HG02970 (cell line): ENCODE measurements at regions not wholly inside any gene's neighbourhood (a gene's known extent, or its start where the extent isn't known, plus 50 kb on each side); places are given as distances from the start of the nearest gene placed in this dataset.

Source experiments
- ATAC-seq: cut with Tn5 transposase; IDR thresholded peaks from one replicate; pipeline ENCODE4 v1.9.1; 2021; ENCODE audit warnings: mild to moderate bottlenecking, moderate library complexity, moderate number of reproducible peaks; ENCODE audit not compliant: unreplicated experiment, low FRiP score

- ATAC-seq = no peak
Measured at GRCh38 chr6:115729036-115729435, 331.7 kb downstream of the FRK start.

- ATAC-seq = no peak
Measured at GRCh38 chr6:115728171-115728570, 332.5 kb downstream of the FRK start.

GRCh38 chr6:115721564-115721963 lies 339.1 kb downstream of the FRK start:
- ATAC-seq = no peak

- ATAC-seq = no peak
Measured at GRCh38 chr6:115720900-115721299, 339.8 kb downstream of the FRK start.

GRCh38 chr6:115717472-115717871 lies 343.2 kb downstream of the FRK start:
- peak; percentile 23 for ATAC-seq

GRCh38 chr6:115717062-115717461 lies 343.6 kb downstream of the FRK start:
- peak; percentile 89 for ATAC-seq

- no peak for ATAC-seq
Measured at GRCh38 chr6:115712291-115712961, 348.3 kb downstream of the FRK start.

GRCh38 chr6:115708850-115709249 lies 351.8 kb downstream of the FRK start:
- ATAC-seq = no peak

- no peak for ATAC-seq
Measured at GRCh38 chr6:115706981-115707380, 353.7 kb downstream of the FRK start.

- no peak for ATAC-seq
Measured at GRCh38 chr6:115706324-115706723, 354.4 kb downstream of the FRK start.

- no peak for ATAC-seq
Measured at GRCh38 chr6:115704028-115704427, 356.7 kb downstream of the FRK start.

GRCh38 chr6:115691433-115691832 lies 369.3 kb downstream of the FRK start:
- no peak for ATAC-seq

- no peak for ATAC-seq
Measured at GRCh38 chr6:115690854-115691253, 369.8 kb downstream of the FRK start.

- no peak for ATAC-seq
Measured at GRCh38 chr6:115681978-115682775, 378.5 kb downstream of the FRK start.

GRCh38 chr6:115680621-115681020 lies 380.1 kb downstream of the FRK start:
- no peak for ATAC-seq

GRCh38 chr6:115677198-115677597 lies 383.5 kb downstream of the FRK start:
- ATAC-seq = no peak

- ATAC-seq = no peak
Measured at GRCh38 chr6:115675443-115675842, 385.2 kb downstream of the FRK start.

- no peak for ATAC-seq
Measured at GRCh38 chr6:115668781-115669180, 391.9 kb downstream of the FRK start.

GRCh38 chr6:115668211-115668610 lies 392.5 kb downstream of the FRK start:
- ATAC-seq = no peak

- no peak for ATAC-seq
Measured at GRCh38 chr6:115667478-115668026, 393.1 kb downstream of the FRK start.

GRCh38 chr6:115666997-115667396 lies 393.7 kb downstream of the FRK start:
- no peak for ATAC-seq

- ATAC-seq = no peak
Measured at GRCh38 chr6:115665310-115665709, 395.4 kb downstream of the FRK start.
